HG03457 (cell line): ENCODE measurements at regions not wholly inside any gene's neighbourhood (a gene's known extent, or its start where the extent isn't known, plus 50 kb on each side); places are given as distances from the start of the nearest gene placed in this dataset.

Source experiments
- ATAC-seq: cut with Tn5 transposase; IDR thresholded peaks from one replicate; pipeline ENCODE4 v1.9.1; 2021; ENCODE audit warnings: moderate number of reproducible peaks; ENCODE audit not compliant: unreplicated experiment

DNA sequence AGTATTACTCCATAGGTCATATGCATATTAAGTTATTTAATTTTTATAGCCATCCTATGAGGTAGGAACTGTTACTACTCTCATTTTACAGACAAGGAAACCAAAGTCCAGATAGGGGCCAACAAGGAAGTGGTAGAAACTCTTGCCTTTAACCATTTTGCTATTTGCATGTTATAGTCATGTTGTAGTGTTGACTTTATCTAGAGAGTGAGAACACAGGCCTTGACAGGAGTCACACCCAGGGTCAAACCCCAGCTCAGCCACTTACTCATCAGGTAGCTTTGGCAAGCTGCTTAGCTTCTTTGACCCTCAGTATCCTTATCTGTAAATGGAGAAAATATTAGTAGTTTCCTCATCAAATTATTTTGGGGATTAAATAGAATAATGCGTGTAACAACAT, 156.2 kb downstream of the CAND1 start:
- ATAC-seq: no peak

DNA sequence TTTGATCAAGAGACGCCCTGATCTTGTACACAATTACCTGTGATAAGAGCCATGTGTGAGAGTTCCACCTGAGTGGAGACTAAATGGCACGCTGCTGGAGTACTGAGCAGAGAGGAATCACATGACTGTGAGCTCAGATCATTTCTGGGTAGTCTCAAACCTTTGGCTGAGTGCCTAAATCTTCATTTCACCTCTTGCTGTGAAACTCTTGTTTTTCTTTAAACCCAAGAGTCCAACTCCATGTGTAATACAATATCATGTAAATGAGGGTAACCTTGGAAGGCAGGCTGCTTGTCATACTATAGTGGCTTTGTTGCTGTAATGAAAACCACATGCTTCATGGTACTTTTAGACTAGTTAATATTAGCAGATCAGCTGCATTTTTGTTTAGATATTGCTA, 156.9 kb downstream of the CAND1 start:
- no peak for ATAC-seq

DNA sequence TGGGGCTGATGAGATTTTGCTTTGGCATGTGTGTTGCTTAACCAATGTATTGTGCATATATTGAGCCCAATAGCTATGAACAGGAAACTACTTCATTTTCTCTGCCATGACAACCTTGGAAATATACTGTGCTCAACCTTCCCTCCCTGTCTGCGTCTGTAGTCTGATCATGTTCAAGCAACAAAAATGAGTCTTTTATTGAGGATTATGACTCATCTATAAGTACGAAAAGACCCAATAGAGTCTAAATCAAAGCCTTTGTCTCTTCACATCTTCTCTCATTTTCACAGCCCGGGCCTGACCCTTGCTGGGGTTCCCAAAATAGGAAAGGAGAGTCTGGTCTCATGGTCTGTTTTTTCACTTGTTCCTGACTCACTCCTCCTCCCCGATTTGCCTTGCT, 158.2 kb downstream of the CAND1 start:
- no peak for ATAC-seq

DNA sequence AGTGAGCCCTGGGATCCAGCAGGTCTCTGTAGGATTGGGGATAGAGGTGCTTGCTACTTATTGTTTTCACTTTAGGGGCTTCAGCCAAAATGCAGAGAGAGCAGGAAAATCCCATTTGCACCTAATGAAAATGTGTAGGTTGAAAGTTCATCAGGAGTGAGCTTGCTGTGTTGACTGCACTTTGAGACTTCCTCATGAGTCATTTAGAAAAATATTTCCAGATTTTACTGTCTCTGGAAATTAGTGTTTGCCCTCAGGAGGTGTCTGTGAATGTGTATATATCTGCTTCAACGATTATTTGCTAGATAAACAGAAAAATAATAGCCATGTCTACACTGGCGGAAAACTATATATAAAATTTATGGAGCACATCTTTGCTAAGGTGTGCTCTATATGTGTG, 159.3 kb downstream of the CAND1 start:
- ATAC-seq: no peak

DNA sequence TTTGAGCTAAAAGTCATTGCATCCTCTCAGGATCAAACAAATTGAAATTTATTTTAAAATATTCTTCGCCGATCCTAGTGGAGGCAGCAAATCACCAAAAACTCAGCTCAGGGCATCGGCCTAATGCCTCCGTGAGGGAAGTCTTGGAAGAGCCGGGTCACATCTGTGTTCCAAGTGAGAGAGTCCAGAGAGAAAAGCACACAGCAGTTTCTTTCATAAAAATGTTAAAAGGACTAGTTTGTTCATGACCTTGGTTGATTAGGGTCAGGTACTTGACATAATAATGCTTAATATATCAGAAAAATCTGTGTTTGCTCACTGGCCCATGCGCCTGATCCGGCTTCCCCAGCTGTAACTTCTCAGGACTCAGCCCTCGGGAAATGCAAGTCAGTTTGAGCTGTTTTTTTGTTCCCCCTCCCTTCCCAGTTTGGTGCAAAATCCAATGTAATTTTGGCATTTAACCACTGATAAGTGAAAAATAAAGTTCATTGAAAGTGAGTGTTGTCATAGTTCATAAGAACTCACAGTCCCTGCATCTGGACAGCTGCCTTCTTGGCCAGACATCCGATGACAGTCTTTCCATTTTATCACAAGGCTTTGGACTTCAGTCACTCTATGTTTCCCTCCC, 161.7 kb downstream of the CAND1 start:
- ATAC-seq: no peak

DNA sequence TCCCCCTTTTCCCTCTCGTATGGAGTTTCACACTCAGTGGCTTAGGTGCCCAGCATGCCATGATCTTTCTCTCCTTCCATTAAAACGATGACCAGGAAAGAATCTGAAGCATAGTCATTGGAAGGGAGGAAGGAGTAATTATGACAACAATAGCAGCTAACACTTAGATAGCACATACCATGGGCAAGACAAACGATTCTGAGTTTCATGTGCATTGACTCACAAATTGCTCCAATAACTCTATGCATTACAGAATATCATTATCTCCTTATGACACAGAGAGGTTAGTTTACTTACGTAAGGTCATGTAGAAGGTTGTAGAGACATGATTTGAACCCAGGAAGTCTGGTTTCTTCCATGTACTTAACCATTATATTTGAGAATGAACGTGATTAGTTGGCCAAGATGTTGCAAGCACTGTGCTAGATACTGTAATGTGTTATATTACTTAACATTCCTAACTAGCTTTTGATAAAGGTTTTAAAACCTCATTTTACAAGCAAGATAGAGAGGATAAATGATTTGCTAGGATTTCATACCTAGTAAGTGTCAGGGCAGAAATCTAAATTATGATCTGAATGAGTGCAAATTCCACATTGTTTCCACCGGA, 162.4 kb downstream of the CAND1 start:
- ATAC-seq: no peak

DNA sequence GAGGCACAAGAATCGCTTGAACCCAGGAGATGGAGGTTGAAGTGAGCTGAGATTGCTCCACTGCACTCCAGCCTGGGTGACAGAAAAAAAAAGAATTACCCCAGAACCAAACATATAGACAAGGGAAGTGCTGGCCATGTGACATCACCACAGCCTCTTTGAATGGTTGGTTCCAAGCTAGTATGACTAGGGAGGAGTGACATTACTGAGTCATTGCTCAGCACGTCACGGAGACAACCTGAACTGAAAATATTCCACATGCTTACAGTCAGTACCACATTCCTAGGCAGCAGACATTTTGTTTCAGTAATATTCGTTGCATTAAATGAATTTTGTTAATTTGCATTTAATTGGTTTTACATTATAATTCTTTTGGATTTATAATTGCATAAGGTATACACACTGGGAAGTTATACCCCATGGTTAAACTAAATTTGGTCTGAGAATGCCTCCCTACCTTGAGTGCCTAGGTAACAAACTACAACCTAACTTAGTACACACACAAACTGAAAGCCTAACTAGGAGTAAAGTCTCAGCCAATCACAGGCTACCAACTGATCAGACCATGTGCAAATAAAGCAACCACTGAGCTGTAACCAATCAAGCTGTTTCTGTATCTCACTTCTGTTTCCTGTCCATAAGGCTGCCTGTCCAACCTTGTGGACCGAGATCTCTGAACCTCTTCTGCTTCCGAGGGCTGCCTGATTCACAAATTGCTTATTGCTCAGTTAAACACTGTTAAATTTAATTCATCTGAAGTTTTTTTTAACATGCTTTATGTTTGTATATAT, 164.4 kb downstream of the CAND1 start:
- ATAC-seq: peak; percentile 86

DNA sequence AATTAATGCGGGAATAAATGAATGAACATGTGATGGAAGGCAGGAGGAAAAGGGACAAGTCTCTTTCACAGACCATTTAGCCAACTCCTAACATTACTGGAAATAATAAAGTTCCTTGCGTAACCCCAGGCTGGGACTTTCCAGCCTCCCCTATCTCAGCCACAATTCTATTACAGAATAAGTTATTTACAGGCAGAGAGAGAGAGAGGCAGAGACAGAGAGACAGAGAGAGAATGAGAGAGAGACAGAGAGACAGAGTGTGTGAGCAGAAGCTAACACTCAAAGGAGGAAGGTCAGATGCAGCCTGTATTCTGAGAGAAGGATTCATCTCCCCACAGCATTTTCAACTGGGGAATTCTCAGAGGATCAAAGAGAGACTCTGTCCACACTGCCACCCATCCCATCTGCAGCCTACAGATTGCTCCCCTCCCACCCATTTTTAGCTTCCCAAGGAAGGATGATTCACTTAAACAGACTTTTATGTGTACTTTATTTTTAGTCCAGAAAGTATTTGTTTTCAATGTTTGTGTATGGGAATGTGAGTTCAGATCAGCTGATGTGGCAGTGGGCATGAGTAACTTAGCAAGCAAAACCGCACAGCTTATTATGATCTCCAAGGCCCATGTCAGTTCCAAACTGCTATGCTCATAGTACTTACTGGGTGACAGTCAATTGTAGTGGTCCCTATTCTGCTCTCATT, 165.7 kb downstream of the CAND1 start:
- ATAC-seq: no peak

DNA sequence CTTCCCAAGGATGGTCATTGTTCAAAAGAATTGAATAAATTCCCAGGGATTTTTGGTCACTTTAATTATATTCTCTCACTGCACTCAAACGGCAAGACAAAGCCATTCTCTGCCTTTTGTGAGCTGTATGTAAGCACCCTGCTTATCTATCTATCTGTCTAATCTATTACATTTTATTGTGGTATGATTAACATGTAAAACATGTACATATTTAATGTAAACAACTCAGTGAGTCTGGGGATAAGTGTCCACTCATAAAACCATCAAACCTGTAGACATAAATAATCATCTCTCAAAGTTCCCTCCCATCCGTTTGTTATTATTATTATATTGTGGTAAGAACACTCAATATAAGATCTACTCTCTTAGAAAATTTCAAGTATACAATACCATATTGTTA, 167.1 kb downstream of the CAND1 start:
- ATAC-seq: no peak

DNA sequence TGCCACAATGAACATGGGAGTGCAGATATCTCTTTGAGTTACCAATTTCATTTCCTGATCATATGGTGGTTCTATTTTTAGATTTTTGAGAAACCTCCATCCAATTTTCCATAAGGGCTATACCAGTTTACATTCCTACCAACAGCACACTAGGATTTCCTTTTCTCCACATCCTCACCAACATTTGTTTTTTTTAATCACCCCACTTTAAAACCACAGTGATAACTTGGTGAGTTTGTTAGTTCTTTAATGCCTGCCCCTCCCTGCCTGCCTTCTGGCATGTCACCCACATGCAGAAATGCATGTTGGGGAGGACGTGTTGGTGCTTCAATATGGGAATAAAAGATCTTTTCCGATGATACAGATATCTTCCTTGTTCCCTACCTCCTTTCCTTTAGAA, 167.9 kb downstream of the CAND1 start:
- ATAC-seq: no peak

DNA sequence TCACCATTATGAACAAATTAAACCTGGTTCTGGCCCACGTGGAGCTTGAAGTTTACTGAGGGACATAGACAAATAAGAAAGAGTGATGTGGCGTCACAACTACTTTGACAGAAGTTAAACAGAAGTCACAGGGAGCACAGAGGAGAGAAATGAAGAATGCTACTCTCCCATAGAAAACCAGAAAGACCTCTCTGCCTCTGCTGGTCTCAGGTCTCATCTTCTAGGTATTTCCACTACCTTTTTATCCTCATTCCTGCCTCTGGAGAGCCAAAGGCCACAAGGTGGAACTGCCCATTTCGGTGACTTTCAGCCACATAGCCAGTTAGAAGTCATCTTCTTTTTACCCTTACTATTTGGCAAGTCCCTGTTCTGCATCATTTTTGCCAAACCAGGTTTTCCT, 170.5 kb downstream of the CAND1 start:
- no peak for ATAC-seq

DNA sequence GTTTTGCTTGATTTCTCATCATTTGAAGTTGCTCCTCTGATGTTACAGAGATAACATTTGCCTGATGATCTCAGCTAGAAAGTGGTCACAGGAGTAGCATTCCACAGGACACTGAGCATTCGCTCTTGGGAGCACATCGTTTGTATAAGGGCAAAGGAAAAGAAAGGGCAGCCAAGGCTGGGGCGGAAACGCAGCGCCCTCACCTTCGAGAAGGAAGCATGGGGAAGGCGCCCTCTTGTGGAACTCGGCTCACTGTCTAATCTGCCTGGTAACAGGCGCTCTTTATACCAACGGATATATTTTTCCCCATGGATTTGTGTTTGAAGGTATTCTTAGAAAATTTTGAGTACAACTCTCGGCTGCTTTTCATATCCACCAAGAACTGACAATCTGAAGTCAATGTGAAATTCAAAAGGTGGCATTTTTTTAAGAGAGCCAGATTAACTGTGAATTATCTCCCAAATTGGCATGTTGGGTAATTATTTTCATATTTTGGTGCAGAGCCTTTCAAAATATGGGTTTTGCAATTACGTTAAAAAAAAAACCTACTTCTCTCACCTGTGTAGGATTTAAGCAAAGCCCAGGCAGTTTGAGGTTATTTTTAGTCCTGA, 172.7 kb downstream of the CAND1 start:
- ATAC-seq: peak; percentile 91

DNA sequence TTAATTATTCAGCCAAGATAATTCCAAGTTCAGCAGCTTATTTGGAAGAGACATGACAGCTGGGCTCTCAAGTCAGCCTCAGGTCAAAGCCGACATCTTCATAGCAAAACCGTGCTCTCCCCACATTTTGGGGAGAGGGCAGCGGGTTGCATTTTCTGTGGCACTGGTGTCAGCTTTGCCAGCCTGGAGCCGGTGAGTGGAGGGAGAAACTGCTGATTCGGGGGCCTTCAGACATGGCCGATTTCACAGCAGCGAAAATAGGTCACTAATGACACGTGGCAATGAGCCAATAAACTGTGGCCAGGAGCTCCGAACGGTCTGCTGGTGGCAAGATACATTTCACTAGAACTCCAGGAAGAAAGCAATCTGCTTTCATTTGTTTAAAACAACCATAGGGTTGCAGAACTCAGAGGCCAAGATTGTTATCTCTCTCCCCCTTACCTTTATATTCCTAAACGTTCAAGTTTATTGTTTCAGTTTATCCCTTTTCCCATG, 173.2 kb downstream of the CAND1 start:
- no peak for ATAC-seq

DNA sequence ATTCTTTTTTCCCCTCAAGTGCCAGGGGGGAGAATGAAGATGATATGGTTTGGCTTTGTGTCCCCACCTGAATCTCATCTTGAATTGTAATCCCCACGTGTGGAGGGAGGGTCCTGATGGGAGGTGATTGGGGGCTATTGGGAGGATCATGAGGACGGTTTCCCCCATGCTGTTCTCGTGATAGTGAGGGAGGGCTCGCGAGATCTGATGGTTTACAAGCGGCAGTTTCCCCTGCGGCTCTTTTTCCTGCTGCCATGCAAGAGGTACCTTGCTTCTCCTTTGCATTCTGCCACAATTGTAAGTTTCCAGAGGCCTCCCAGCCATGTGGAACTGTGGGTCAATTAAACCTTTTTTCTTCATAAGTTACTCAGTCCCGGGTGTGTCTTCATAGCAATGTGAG, 173.7 kb downstream of the CAND1 start:
- no peak for ATAC-seq

DNA sequence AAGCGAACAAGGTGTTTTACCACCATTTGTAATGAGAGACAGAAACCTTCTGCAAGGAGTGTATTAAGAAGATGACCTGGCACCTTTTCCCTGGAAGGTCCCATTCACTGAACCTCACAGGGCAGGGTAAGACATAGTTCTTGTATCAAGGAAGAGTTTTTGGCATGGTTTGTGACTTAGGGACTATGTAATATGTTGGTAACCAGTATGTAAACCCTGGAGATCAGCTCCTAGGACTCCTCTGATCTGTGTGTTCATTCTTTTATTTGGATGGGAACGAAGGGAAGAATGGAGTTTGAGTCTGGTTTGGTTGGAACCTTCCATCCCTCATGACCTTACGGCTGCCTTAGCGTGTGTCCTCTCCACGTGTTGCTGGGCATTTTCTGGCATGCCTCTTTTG, 175.4 kb downstream of the CAND1 start:
- no peak for ATAC-seq

DNA sequence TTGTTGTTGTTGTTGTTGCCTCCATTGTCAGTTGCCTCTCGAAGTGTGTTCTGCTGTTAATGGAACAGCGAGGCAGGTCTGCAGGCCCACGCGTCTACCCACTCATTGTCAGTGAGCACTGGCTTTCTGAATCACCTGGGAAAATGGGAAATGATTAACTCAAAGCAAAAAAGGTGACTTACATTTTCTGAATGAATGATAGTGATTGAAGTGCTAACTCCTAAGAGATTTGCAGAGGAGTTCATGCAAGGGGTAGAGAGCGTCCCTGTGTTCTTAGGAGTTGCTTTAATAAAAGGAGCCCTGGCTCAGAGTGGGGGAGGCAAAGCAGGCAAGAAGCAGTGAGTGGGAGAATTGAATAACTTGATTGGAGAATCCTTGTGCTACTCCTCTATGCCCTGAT, 177.6 kb downstream of the CAND1 start:
- no peak for ATAC-seq

DNA sequence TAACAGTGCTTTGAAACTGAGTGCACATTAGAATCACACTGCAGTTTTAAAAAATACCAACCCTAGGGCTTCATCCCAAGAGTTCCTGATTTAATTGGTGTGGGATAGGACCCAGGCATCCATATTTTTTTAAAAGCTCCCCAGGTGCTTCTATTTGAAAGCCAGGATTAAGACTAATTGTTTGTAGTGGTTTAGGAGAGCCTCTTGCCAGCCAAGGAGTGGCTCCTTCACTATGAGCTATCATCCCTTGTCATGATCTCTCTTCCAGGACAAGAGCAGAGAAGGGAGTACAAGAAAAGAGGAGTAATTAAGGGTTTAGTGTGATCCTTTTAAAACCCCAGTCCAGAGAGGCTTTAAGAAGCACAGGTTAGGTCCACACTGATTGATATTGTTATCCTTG, 178.0 kb downstream of the CAND1 start:
- no peak for ATAC-seq

DNA sequence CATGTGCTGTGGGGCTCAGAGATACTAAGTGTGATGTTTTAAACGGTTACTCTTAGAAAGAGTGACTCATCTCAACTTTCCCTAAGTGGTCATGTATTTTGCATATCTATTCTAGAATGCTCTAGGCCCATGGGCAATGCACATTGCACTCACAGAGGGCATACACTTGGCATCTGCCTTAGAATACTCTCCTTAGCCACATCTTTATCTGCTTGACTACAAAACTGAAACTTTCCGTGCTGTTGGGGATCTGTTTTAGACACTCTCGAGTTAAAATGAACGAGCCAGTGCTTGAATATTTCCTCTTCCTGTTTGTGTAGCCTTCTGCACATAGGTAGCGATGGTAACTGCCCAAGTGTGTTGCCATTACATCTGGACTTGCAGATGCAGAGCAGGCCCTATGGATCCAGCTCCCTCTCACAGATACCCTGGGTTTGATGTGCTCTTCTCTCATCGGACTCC, 180.5 kb downstream of the CAND1 start:
- peak; percentile 68 for ATAC-seq

DNA sequence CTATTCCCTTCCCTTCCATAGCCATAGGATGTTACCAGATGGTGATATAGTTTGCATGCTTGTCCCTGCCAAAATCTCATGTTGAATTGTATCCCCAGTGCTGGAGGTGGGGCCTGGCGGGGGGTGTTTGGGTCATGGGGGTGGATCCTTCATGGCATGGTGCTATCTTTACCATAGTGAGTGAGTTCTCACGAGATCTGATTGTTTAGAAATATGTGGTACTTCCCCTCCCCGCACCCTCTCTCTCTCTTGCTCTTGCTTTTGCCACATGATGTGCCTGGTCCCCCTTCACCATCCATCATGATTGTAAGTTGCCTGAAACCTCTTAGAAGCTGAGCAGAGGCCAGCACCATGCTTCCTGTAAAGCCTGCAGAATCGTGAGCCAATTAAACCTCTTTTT, 181.3 kb downstream of the CAND1 start:
- ATAC-seq: no peak

DNA sequence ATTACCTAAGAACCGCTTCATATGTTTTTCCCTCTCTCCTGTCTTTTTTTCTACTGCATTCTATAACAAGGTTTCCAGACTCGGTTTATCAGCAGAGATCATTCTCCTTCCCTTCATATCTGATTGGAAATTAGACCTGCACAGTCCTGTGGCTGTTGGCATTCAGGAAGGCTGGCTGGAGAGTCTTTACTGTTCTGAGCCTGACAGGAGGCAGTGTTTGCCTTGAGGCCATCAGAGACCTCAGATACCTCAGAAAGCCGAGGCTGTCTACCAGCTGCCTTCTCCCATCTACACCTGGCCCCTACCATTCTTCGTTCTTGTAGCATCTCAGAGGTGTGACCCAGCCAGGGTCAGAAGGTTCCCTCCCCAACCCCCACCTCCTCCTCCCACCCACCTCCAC, 182.0 kb downstream of the CAND1 start:
- no peak for ATAC-seq
